A673 (cell line): ENCODE measurements at regions not wholly inside any gene's neighbourhood (a gene's known extent, or its start where the extent isn't known, plus 50 kb on each side); places are given as distances from the start of the nearest gene placed in this dataset.

Experiments used
- BruUV-seq: library from RNA; stranded (reverse); fragments of 400-500 nt; replicated peaks from 2 replicates; lab custom pipeline; 2021; lab: Mats Ljungman, UMichigan
- CTCF ChIA-PET: fragments of 300-600 bp; sonication (Branson Sonifier 250); formaldehyde crosslinking; loops from one replicate; lab custom pipeline; 2022; ENCODE audit warnings: antibody characterized with exemption; lab: Charles Lee
- POLR2A ChIA-PET: fragments of 300-600 bp; sonication (Branson Sonifier 250); formaldehyde crosslinking; loops from one replicate; lab custom pipeline; 2022; ENCODE audit warnings: antibody characterized with exemption; ENCODE audit not compliant: low non-redundant PET; lab: Charles Lee
- DNase-seq: peaks from one replicate; pipeline ENCODE4 v3.0.0-alpha.2; 2015; ENCODE audit warnings: low spot score
- H3K27ac ChIP-seq: fragments of 200-600 bp; sonication (generic); 2 replicates; pipeline ENCODE4 v1.5.1; 2016; ENCODE audit warnings: mixed run types, low read depth, mild to moderate bottlenecking, mixed read lengths, antibody characterized with exemption, low read length; ENCODE audit not compliant: poor library complexity, severe bottlenecking
- H3K27me3 ChIP-seq: fragments of 200-600 bp; sonication (generic); replicated peaks from 2 replicates; pipeline ENCODE4 v1.6.1; 2017; ENCODE audit warnings: mixed run types, low read depth, mild to moderate bottlenecking, mixed read lengths, antibody characterized with exemption, low read length; ENCODE audit not compliant: insufficient read depth, poor library complexity
- H3K36me3 ChIP-seq: fragments of 200-600 bp; sonication (generic); 2 replicates; pipeline ENCODE4 v1.6.1; 2016; ENCODE audit warnings: mixed run types, mild to moderate bottlenecking, mixed read lengths, antibody characterized with exemption, low read length; ENCODE audit not compliant: insufficient read depth, poor library complexity, severe bottlenecking
- H3K4me1 ChIP-seq: fragments of 200-600 bp; sonication (generic); 2 replicates; pipeline ENCODE4 v1.6.1; 2017; ENCODE audit warnings: mixed run types, mild to moderate bottlenecking, mixed read lengths, antibody characterized with exemption, low read length; ENCODE audit not compliant: insufficient read depth, poor library complexity, severe bottlenecking
- H3K4me3 ChIP-seq: fragments of 200-600 bp; sonication (generic); 2 replicates; pipeline ENCODE4 v1.5.1; 2016; ENCODE audit warnings: low read depth, mixed run types, mild to moderate bottlenecking, mixed read lengths, low read length; ENCODE audit not compliant: poor library complexity, severe bottlenecking
- H3K9me3 ChIP-seq: fragments of 200-600 bp; sonication (generic); 2 replicates; pipeline ENCODE4 v1.6.1; 2016; ENCODE audit warnings: mixed run types, low read depth, mild to moderate bottlenecking, mixed read lengths, antibody characterized with exemption, low read length; ENCODE audit not compliant: poor library complexity, severe bottlenecking
- CTCF ChIP-seq: fragments of 300-800, 200-600 bp; sonication (generic); conservative IDR thresholded peaks from 2 replicates; pipeline ENCODE4 v1.5.1; 2017; ENCODE audit warnings: low read depth, mild to moderate bottlenecking, antibody characterized with exemption, low read length, moderate library complexity, mixed read lengths
- EZH2 ChIP-seq: fragments of 200-600 bp; sonication (generic); IDR thresholded peaks from 2 replicates; pipeline ENCODE4 v1.6.1; 2017; ENCODE audit warnings: borderline replicate concordance, low read depth, mild to moderate bottlenecking, mixed read lengths, antibody characterized with exemption, low read length; ENCODE audit not compliant: poor library complexity, severe bottlenecking
- intact Hi-C: fragments of 100-400 bp; cut with micrococcal nuclease; formaldehyde crosslinking; loops from one replicate; pipeline ENCODE4 v1.10.0; 2022; ENCODE audit not compliant: unreplicated experiment

GRCh38 chr20:11320033-11320432 is 597.7 kb upstream of the BTBD3 start:
- no TSS peak for BruUV-seq
- Histone ChIP-seq H3K4me1 (no peaks in the 10 kb centered on the region), H3K9me3 (peaks cover 6% of the 10 kb centered on the region), H3K36me3 (no peaks in the 10 kb centered on the region), H3K27ac (no peak overlapping the region), H3K27me3 (no peaks in the 10 kb centered on the region), H3K4me3 (no peak overlapping the region)
- TF ChIP-seq CTCF (no peak), EZH2 (no peak)
- CTCF ChIA-PET: no interaction called here
- DNase-seq: no peak
- intact Hi-C loops: no loop called here
- POLR2A ChIA-PET: no interaction called here

- TF ChIP-seq CTCF: no peak
- no peak for TF ChIP-seq EZH2
- Histone ChIP-seq H3K36me3 (no peaks in the 10 kb centered on the region), H3K4me3 (no peak overlapping the region), H3K27ac (no peak overlapping the region), H3K9me3 (peaks cover 6% of the 10 kb centered on the region), H3K27me3 (no peaks in the 10 kb centered on the region), H3K4me1 (no peaks in the 10 kb centered on the region)
- CTCF ChIA-PET: no interaction called here
- intact Hi-C loops: no loop called here
- no TSS peak for BruUV-seq
- no peak for DNase-seq
- POLR2A ChIA-PET: no interaction called here
Observed at GRCh38 chr20:11323816-11324215, 593.9 kb upstream of the BTBD3 start.

GRCh38 chr20:11324990-11325389 is 592.7 kb upstream of the BTBD3 start:
- Histone ChIP-seq H3K4me3 (no peak overlapping the region), H3K36me3 (no peaks in the 10 kb centered on the region), H3K27me3 (no peaks in the 10 kb centered on the region), H3K27ac (no peak overlapping the region), H3K9me3 (peaks cover 6% of the 10 kb centered on the region), H3K4me1 (no peaks in the 10 kb centered on the region)
- no peak for TF ChIP-seq CTCF
- no peak for DNase-seq
- POLR2A ChIA-PET: no interaction called here
- CTCF ChIA-PET: no interaction called here
- intact Hi-C loops: no loop called here
- BruUV-seq: no TSS peak
